Brain microvascular endothelial cell (primary cell): ENCODE measurements at regions not wholly inside any gene's neighbourhood (a gene's known extent, or its start where the extent isn't known, plus 50 kb on each side); places are given as distances from the start of the nearest gene placed in this dataset.

ENCODE experiments used
- DNase-seq: peaks from one replicate; pipeline ENCODE4 v3.0.0-alpha.2; 2020
- H3K27ac ChIP-seq: fragments of 250-450 bp; sonication (Bioruptor Pico); 2 replicates; pipeline ENCODE4 v1.5.1; 2020; ENCODE audit warnings: mild to moderate bottlenecking, moderate library complexity
- H3K27me3 ChIP-seq: fragments of 250-450 bp; sonication (Bioruptor Pico); replicated peaks from 2 replicates; pipeline ENCODE4 v1.5.1; 2020; ENCODE audit warnings: mild to moderate bottlenecking
- H3K36me3 ChIP-seq: fragments of 250-450 bp; sonication (Bioruptor Pico); replicated peaks from 2 replicates; pipeline ENCODE4 v1.5.1; 2020; ENCODE audit warnings: mild to moderate bottlenecking
- H3K4me3 ChIP-seq: 2 replicates; pipeline ENCODE4 v1.5.1; 2011; ENCODE audit warnings: low read depth, mild to moderate bottlenecking, control low read depth, low read length, moderate library complexity
- in situ Hi-C: cut with HindIII; loops from 2 replicates; pipeline ENCODE4 v1.10.0; 2017; ENCODE audit warnings: low sequenced_read_pairs, low pct_ligation_motif_present
- TF ChIP-seq, protein P1 (sequence below): IDR thresholded peaks from 2 replicates; pipeline ENCODE4 v1.5.1; 2011; ENCODE audit warnings: low read depth, mild to moderate bottlenecking, moderate library complexity, low read length, control low read depth, inconsistent platforms; ENCODE audit errors: missing control alignments

- DNase-seq, result no peak
- no peak overlapping the region for H3K4me3 ChIP-seq
- in situ Hi-C loops, result no loop called here
These were observed 737.8 kb upstream of the PTBP2 start for GRCh38 chr1:95983831-95984230.

DNA sequence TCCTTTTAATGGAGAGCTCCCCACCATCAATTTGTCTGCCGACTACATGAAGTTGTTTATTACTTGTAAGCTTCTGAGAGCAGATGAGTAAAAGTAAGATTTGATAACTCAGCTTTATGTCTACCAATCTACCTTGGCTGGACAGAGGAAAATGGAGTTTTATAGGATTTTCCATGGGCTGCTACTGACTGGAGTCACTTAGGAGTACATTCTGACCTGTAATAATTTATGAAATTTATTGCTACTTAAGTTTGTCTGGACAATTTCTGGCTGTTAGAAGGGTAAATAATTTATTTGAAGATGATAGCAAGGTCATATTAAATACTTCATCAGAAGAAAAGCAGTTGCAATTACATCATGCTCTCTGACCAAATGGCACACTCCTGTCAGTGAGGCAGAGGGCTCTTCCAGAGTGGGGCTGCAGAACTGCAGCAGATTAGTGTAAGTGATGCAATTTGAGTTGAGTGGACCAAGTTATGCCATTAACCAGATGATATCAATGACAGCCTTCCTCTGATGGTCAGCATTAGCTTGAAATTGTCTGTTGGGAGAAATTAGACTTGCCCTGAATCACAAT lies 736.7 kb upstream of the PTBP2 start:
- Histone ChIP-seq H3K27ac (no peak overlapping the region), H3K27me3 (no peaks in the 10 kb centered on the region), H3K4me3 (no peak overlapping the region), H3K36me3 (no peaks in the 10 kb centered on the region)
- in situ Hi-C loops, result no loop called here
- TF ChIP-seq, protein P1, sequence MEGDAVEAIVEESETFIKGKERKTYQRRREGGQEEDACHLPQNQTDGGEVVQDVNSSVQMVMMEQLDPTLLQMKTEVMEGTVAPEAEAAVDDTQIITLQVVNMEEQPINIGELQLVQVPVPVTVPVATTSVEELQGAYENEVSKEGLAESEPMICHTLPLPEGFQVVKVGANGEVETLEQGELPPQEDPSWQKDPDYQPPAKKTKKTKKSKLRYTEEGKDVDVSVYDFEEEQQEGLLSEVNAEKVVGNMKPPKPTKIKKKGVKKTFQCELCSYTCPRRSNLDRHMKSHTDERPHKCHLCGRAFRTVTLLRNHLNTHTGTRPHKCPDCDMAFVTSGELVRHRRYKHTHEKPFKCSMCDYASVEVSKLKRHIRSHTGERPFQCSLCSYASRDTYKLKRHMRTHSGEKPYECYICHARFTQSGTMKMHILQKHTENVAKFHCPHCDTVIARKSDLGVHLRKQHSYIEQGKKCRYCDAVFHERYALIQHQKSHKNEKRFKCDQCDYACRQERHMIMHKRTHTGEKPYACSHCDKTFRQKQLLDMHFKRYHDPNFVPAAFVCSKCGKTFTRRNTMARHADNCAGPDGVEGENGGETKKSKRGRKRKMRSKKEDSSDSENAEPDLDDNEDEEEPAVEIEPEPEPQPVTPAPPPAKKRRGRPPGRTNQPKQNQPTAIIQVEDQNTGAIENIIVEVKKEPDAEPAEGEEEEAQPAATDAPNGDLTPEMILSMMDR, result no peak
- DNase-seq, result no peak

More at GRCh38 chr1:95983831-95984230, 737.8 kb upstream of the PTBP2 start:
- no peaks in the 10 kb centered on the region for H3K36me3 ChIP-seq
- TF ChIP-seq, protein P1, result no peak
- no peak overlapping the region for H3K27ac ChIP-seq
- no peaks in the 10 kb centered on the region for H3K27me3 ChIP-seq

GRCh38 chr1:95990033-95990432 lies 731.6 kb upstream of the PTBP2 start:
- no peak for DNase-seq
- TF ChIP-seq, protein P1, result no peak

GRCh38 chr1:95991787-95992520 lies 729.6 kb upstream of the PTBP2 start:
- Histone ChIP-seq H3K27ac (no peak overlapping the region), H3K27me3 (no peaks in the 10 kb centered on the region), H3K36me3 (no peaks in the 10 kb centered on the region), H3K4me3 (no peak overlapping the region)
- in situ Hi-C loops, result no loop called here
- DNase-seq, result no peak
- TF ChIP-seq, protein P1, result no peak

More at GRCh38 chr1:95990033-95990432, 731.6 kb upstream of the PTBP2 start:
- Histone ChIP-seq H3K4me3 (no peak overlapping the region), H3K36me3 (no peaks in the 10 kb centered on the region), H3K27ac (no peak overlapping the region), H3K27me3 (no peaks in the 10 kb centered on the region)
- in situ Hi-C loops, result no loop called here

- Histone ChIP-seq H3K27me3 (no peaks in the 10 kb centered on the region), H3K27ac (no peak overlapping the region), H3K36me3 (no peaks in the 10 kb centered on the region), H3K4me3 (no peak overlapping the region)
- DNase-seq, result no peak
- in situ Hi-C loops, result no loop called here
- TF ChIP-seq, protein P1, result no peak
These were observed 726.9 kb upstream of the PTBP2 start for GRCh38 chr1:95994643-95995042.
